H1 (cell line): ENCODE measurements at regions not wholly inside any gene's neighbourhood (a gene's known extent, or its start where the extent isn't known, plus 50 kb on each side); places are given as distances from the start of the nearest gene placed in this dataset.

ENCODE experiments used
- CTCF ChIA-PET: fragments of 300-600 bp; sonication (Branson Sonifier 250); formaldehyde crosslinking; loops from one replicate; lab custom pipeline; 2021; ENCODE audit not compliant: partially characterized antibody; lab: Charles Lee
- POLR2A ChIA-PET: fragments of 300-600 bp; sonication (Branson Sonifier 250); formaldehyde crosslinking; loops from one replicate; lab custom pipeline; 2021; ENCODE audit warnings: inconsistent platforms; ENCODE audit not compliant: partially characterized antibody; lab: Charles Lee
- DNase-seq, 2 experiments: peaks; one replicate each; pipeline versions ENCODE4 v3.0.0 to v3.0.0-alpha.2; 2010 to 2022; ENCODE audit warnings: low spot score in 2 of 2, low read depth in 1 of 2, mixed read lengths in 1 of 2
- FAIRE-seq: peaks from 2 replicates; lab custom pipeline; 2011; peaks lifted over from hg19 to GRCh38; lab: Jason Lieb, UNC
- H2AFZ ChIP-seq: 2 replicates; pipeline ENCODE4 v1.8.1; 2012; ENCODE audit warnings: low read length, inconsistent platforms
- H2AK5ac ChIP-seq: 2 replicates; pipeline ENCODE4 v1.6.1; 2013; ENCODE audit warnings: low read depth, low read length
- H2BK120ac ChIP-seq: replicated peaks from 2 replicates; pipeline ENCODE3; 2013; ENCODE audit warnings: low read depth, low read length, inconsistent platforms
- H2BK12ac ChIP-seq: 2 replicates; pipeline ENCODE4 v1.6.1; 2013; ENCODE audit warnings: low read depth, low read length
- H2BK15ac ChIP-seq: 2 replicates; pipeline ENCODE4 v1.6.1; 2013; ENCODE audit warnings: low read length
- H2BK20ac ChIP-seq: 2 replicates; pipeline ENCODE4 v1.6.1; 2013; ENCODE audit warnings: low read length
- H2BK5ac ChIP-seq: 2 replicates; pipeline ENCODE4 v1.6.1; 2013; ENCODE audit warnings: low read depth, low read length
- H3K14ac ChIP-seq: 2 replicates; pipeline ENCODE4 v1.6.1; 2013; ENCODE audit warnings: inconsistent platforms; ENCODE audit not compliant: insufficient read length
- H3K18ac ChIP-seq: 2 replicates; pipeline ENCODE4 v1.6.1; 2013; ENCODE audit warnings: low read length; ENCODE audit errors: extremely low read depth
- H3K23ac ChIP-seq: 2 replicates; pipeline ENCODE4 v1.6.1; 2013; ENCODE audit warnings: inconsistent platforms; ENCODE audit not compliant: insufficient read length
- H3K23me2 ChIP-seq: 2 replicates; pipeline ENCODE4 v1.6.1; 2013; ENCODE audit warnings: low read depth, low read length
- H3K27ac ChIP-seq: 2 replicates; pipeline ENCODE4 v1.6.1; 2011; ENCODE audit warnings: low read depth, low read length, inconsistent platforms
- H3K27me3 ChIP-seq, 4 experiments: replicated peaks in 1 of 4; 1 replicate in 1 of 4; 2 replicates in 3 of 4; pipeline versions ENCODE4 v1.6.1 to v1.8.1; 2011 to 2013; ENCODE audit warnings: low read length in 3 of 4, mild to moderate bottlenecking in 3 of 4, inconsistent platforms in 2 of 4, mixed read lengths in 2 of 4, moderate library complexity in 1 of 4; ENCODE audit not compliant: control insufficient read depth in 3 of 4, insufficient read depth in 3 of 4; ENCODE audit errors: extremely low read depth in 1 of 4
- H3K36me3 ChIP-seq, 4 experiments: 2 replicates each; pipeline versions ENCODE4 v1.6.1 to v1.8.1; 2011 to 2013; ENCODE audit warnings: mild to moderate bottlenecking in 4 of 4, low read length in 3 of 4, moderate library complexity in 2 of 4, control low read depth in 1 of 4, inconsistent platforms in 1 of 4; ENCODE audit not compliant: insufficient read depth in 4 of 4, control insufficient read depth in 2 of 4
- H3K4ac ChIP-seq: replicated peaks from 2 replicates; pipeline ENCODE3; 2013; ENCODE audit warnings: low read length, low read depth, mixed read lengths, inconsistent platforms; ENCODE audit not compliant: insufficient read length
- H3K4me1 ChIP-seq, 4 experiments: replicated peaks in 1 of 4; 1 replicate in 1 of 4; 2 replicates in 3 of 4; pipeline versions ENCODE4 v1.6.1 to v1.8.1; 2011 to 2013; ENCODE audit warnings: low read length in 3 of 4, inconsistent platforms in 2 of 4, mixed read lengths in 1 of 4; ENCODE audit not compliant: insufficient read depth in 4 of 4, control insufficient read depth in 3 of 4
- H3K4me2 ChIP-seq, 2 experiments: 2 replicates each; pipeline versions ENCODE4 v1.6.1 to v1.8.1; 2011 to 2013; ENCODE audit warnings: low read depth in 2 of 2, low read length in 2 of 2, control low read depth in 1 of 2, inconsistent platforms in 1 of 2, mild to moderate bottlenecking in 1 of 2; ENCODE audit not compliant: insufficient read depth in 1 of 2
- H3K4me3 ChIP-seq, 4 experiments: fragments of 200-600, 300-600 bp in 1 of 4; sonication (generic), shearing (Covaris generic), sonication (Bioruptor Twin) in 1 of 4; 2 replicates each; pipeline versions ENCODE4 v1.5.1 to v1.8.1; 2011 to 2016; ENCODE audit warnings: low read length in 4 of 4, low read depth in 3 of 4, control low read depth in 2 of 4, inconsistent platforms in 2 of 4, mild to moderate bottlenecking in 2 of 4, mixed read lengths in 1 of 4, moderate library complexity in 1 of 4; ENCODE audit not compliant: insufficient read depth in 2 of 4; ENCODE audit errors: extremely low read depth in 1 of 4
- H3K56ac ChIP-seq: replicated peaks from 2 replicates; pipeline ENCODE3; 2013; ENCODE audit warnings: low read depth, mild to moderate bottlenecking, mixed read lengths, low read length, inconsistent platforms; ENCODE audit not compliant: insufficient read length
- H3K79me1 ChIP-seq: 2 replicates; pipeline ENCODE4 v1.6.1; 2013; ENCODE audit warnings: low read depth, low read length, control low read depth
- H3K79me2 ChIP-seq, 2 experiments: 2 replicates each; pipeline versions ENCODE4 v1.6.1 to v1.8.1; 2012 to 2013; ENCODE audit warnings: low read length in 2 of 2, mild to moderate bottlenecking in 2 of 2, inconsistent platforms in 1 of 2; ENCODE audit not compliant: insufficient read depth in 2 of 2, control insufficient read depth in 1 of 2
- H3K9ac ChIP-seq, 4 experiments: replicated peaks in 1 of 4; 1 replicate in 1 of 4; 2 replicates in 3 of 4; pipeline versions ENCODE4 v1.6.1 to v1.8.1; 2011 to 2013; ENCODE audit warnings: low read depth in 3 of 4, low read length in 3 of 4, control low read depth in 2 of 4, mild to moderate bottlenecking in 2 of 4, moderate library complexity in 2 of 4, inconsistent platforms in 1 of 4; ENCODE audit errors: extremely low read depth in 1 of 4
- H3K9me3 ChIP-seq, 2 experiments: 2 replicates each; pipeline versions ENCODE4 v1.6.1 to v1.8.1; 2012 to 2013; ENCODE audit warnings: mild to moderate bottlenecking in 2 of 2, moderate library complexity in 2 of 2, control low read depth in 1 of 2, inconsistent platforms in 1 of 2, low read depth in 1 of 2, low read length in 1 of 2, mixed read lengths in 1 of 2; ENCODE audit not compliant: insufficient read depth in 2 of 2
- H4K20me1 ChIP-seq, 2 experiments: replicated peaks in 1 of 2; 2 replicates each; pipeline versions ENCODE3 to v1.8.1; 2011 to 2013; ENCODE audit warnings: inconsistent platforms in 2 of 2, low read length in 2 of 2, mild to moderate bottlenecking in 1 of 2; ENCODE audit not compliant: insufficient read depth in 2 of 2, control insufficient read depth in 1 of 2
- H4K5ac ChIP-seq: 2 replicates; pipeline ENCODE4 v1.6.1; 2013; ENCODE audit warnings: low read length, low read depth, mixed read lengths, inconsistent platforms; ENCODE audit not compliant: insufficient read length
- H4K8ac ChIP-seq: 2 replicates; pipeline ENCODE4 v1.8.0; 2013; ENCODE audit warnings: mild to moderate bottlenecking, moderate library complexity, low read length, inconsistent platforms; ENCODE audit not compliant: insufficient read depth; ENCODE audit errors: extremely low read depth
- H4K91ac ChIP-seq: replicated peaks from 2 replicates; pipeline ENCODE3; 2013; ENCODE audit warnings: low read length, mixed read lengths, inconsistent platforms; ENCODE audit not compliant: insufficient read length
- ATF3 ChIP-seq: IDR thresholded peaks from 2 replicates; pipeline ENCODE4 v1.6.1; 2011; ENCODE audit warnings: low read depth, mild to moderate bottlenecking, low read length; ENCODE audit not compliant: insufficient read depth
- BACH1 ChIP-seq: IDR thresholded peaks from 2 replicates; pipeline ENCODE4 v1.6.1; 2012; ENCODE audit warnings: low read length, improper control_type of control experiment
- BRCA1 ChIP-seq: IDR thresholded peaks from 2 replicates; pipeline ENCODE4 v1.6.1; 2012; ENCODE audit warnings: low read depth, low read length, improper control_type of control experiment
- CHD1 ChIP-seq: IDR thresholded peaks from 2 replicates; pipeline ENCODE4 v1.6.1; 2012; ENCODE audit warnings: low read depth, low read length, improper control_type of control experiment
- GTF2F1 ChIP-seq: IDR thresholded peaks from 2 replicates; pipeline ENCODE4 v1.6.1; 2012; ENCODE audit warnings: low read depth, low read length, improper control_type of control experiment, borderline replicate concordance
- NRF1 ChIP-seq: IDR thresholded peaks from 2 replicates; pipeline ENCODE4 v1.6.1; 2011; ENCODE audit warnings: mild to moderate bottlenecking, low read depth, low read length, improper control_type of control experiment
- RAD21 ChIP-seq, 2 experiments: IDR thresholded peaks in 1 of 2; conservative IDR thresholded peaks in 1 of 2; 2 replicates each; pipeline ENCODE4 v1.6.1; 2011; ENCODE audit warnings: low read depth in 2 of 2, low read length in 2 of 2, improper control_type of control experiment in 1 of 2, inconsistent platforms in 1 of 2, mild to moderate bottlenecking in 1 of 2, moderate library complexity in 1 of 2
- SP4 ChIP-seq: IDR thresholded peaks from 2 replicates; pipeline ENCODE4 v1.6.1; 2012; ENCODE audit warnings: low read length, inconsistent platforms
- YY1 ChIP-seq: IDR thresholded peaks from 2 replicates; pipeline ENCODE4 v1.6.1; 2011; ENCODE audit warnings: low read depth, mild to moderate bottlenecking, low read length
- WGBS, 2 experiments: shearing (Covaris generic) in 1 of 2; methylation state at CpG; one replicate each; pipeline versions ENCODE4 v1.1.6 to v1.1.7; 2013 to 2015; ENCODE audit warnings: low lambda C conversion rate in 2 of 2, mixed read lengths in 2 of 2, inconsistent platforms in 1 of 2, low coverage in 1 of 2, missing lambda C conversion rate in 1 of 2; ENCODE audit not compliant: insufficient replicate concordance in 2 of 2, insufficient coverage in 1 of 2, insufficient read length in 1 of 2; ENCODE audit errors: extremely low coverage in 1 of 2, missing lambda C conversion rate in 1 of 2; 5-methylcytosine and 5-hydroxymethylcytosine counted together
- TF ChIP-seq, protein P1 (sequence below): IDR thresholded peaks from 2 replicates; pipeline ENCODE4 v1.6.1; 2012; ENCODE audit warnings: inconsistent platforms

DNA sequence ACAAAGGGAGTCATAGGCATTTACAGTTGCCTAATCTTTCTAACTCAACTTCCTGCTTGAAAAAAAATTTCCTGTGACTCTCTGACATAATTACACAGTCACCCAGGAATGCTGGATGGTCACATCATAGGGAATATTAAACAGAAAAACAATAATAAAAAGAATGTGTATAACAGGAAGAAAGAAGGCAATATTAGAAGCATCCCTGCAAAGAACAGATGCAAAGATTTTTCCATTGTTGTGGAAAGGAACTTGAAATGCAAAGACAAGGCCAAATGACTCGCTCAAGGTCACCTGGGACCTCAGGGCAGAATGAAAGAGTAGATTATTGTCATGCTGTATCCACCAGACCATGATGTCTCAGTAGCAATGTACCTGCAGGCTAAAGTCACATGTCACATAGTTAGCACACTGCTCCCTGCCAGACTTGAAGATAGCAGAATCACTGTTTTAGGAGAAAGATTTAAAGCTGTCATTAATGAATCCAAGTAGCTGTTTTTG, 184.3 kb downstream of the CYYR1 start:
- H2BK120ac ChIP-seq: no peak overlapping the region
- H3K4ac ChIP-seq: no peak overlapping the region
- 83% methylated on average over 1 of the region's 1 CpG; no CpG with 5 or more reads in 1 of the 2 experiments for WGBS, 2 experiments
- DNase-seq (no peak), FAIRE-seq (no peak)
- POLR2A ChIA-PET: no interaction called here
- H3K27ac ChIP-seq: no peak overlapping the region
- no peak overlapping the region for H2AK5ac ChIP-seq
- no peaks in the 10 kb centered on the region for H3K9me3 ChIP-seq
- CTCF ChIA-PET: no interaction called here
- no peak overlapping the region for H4K5ac ChIP-seq
- no peaks in the 10 kb centered on the region for H3K27me3 ChIP-seq
- H3K4me3 ChIP-seq: no peak overlapping the region
- no peak overlapping the region for H2BK12ac ChIP-seq
- H3K56ac ChIP-seq: no peak overlapping the region
- no peaks in the 10 kb centered on the region for H3K36me3 ChIP-seq
- peak overlapping the region in 1 of 4 experiments; percentile 34; a peak in 1 of 7 replicates for H3K9ac ChIP-seq
- no peak overlapping the region for H3K23ac ChIP-seq
- H4K8ac ChIP-seq: no peak overlapping the region
- H3K4me2 ChIP-seq: no peak overlapping the region
- no peaks in the 10 kb centered on the region for H3K4me1 ChIP-seq
- no peak overlapping the region for H3K18ac ChIP-seq
- H2AFZ ChIP-seq: no peak overlapping the region
- H2BK15ac ChIP-seq: no peak overlapping the region
- no peak overlapping the region for H2BK20ac ChIP-seq
- no peak overlapping the region for H4K91ac ChIP-seq
- no peaks in the 10 kb centered on the region for H3K79me1 ChIP-seq
- H4K20me1 ChIP-seq: no peaks in the 10 kb centered on the region
- H3K14ac ChIP-seq: no peak overlapping the region
- TF ChIP-seq BRCA1: no peak
- no peak for TF ChIP-seq ATF3
- TF ChIP-seq RAD21 (IDR thresholded peaks at IDR 0.05 in 1 of 2, conservative IDR thresholded peaks at IDR 0.05 in 1 of 2; ENCODE audit: low read depth in 2 of 2, low read length in 2 of 2): no peak
- TF ChIP-seq SP4: no peak
- TF ChIP-seq CHD1: no peak
- TF ChIP-seq GTF2F1: no peak
- TF ChIP-seq, protein P1, sequence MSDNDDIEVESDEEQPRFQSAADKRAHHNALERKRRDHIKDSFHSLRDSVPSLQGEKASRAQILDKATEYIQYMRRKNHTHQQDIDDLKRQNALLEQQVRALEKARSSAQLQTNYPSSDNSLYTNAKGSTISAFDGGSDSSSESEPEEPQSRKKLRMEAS: no peak
- TF ChIP-seq BACH1: no peak
- TF ChIP-seq NRF1: no peak
- no peak for TF ChIP-seq YY1
- H3K79me2 ChIP-seq: no peaks in the 10 kb centered on the region
- no peaks in the 10 kb centered on the region for H3K23me2 ChIP-seq
- no peak overlapping the region for H2BK5ac ChIP-seq
